ENCODE measurements at regions not wholly inside any gene's neighbourhood (a gene's known extent, or its start where the extent isn't known, plus 50 kb on each side); places are given as distances from the start of the nearest gene placed in this dataset.

GRCh38 chr1:81551946-81552345 lies 248.8 kb upstream of the ADGRL2 start:
- H3K27ac ChIP-seq, result no peak overlapping the region; the same call in 1 of the 2 replicates
- no peak for TF ChIP-seq CTCF (conservative IDR thresholded peaks at IDR 0.05)

- no peak for TF ChIP-seq CTCF (conservative IDR thresholded peaks at IDR 0.05)
- no peak overlapping the region for H3K27ac ChIP-seq
These were observed 250.0 kb upstream of the ADGRL2 start for GRCh38 chr1:81550753-81551152.

GRCh38 chr1:81549588-81550127 lies 251.1 kb upstream of the ADGRL2 start:
- no peak overlapping the region for H3K27ac ChIP-seq
- peak; percentile 80 for TF ChIP-seq CTCF (conservative IDR thresholded peaks at IDR 0.05)

- H3K27ac ChIP-seq, result no peak overlapping the region
These were observed 251.7 kb upstream of the ADGRL2 start for GRCh38 chr1:81548918-81549587.

GRCh38 chr1:81547912-81548303 lies 252.8 kb upstream of the ADGRL2 start:
- no peak overlapping the region for H3K27ac ChIP-seq
- TF ChIP-seq CTCF (conservative IDR thresholded peaks at IDR 0.05), result no peak

More at GRCh38 chr1:81548918-81549587, 251.7 kb upstream of the ADGRL2 start:
- no peak for TF ChIP-seq CTCF (conservative IDR thresholded peaks at IDR 0.05)

- TF ChIP-seq CTCF (conservative IDR thresholded peaks at IDR 0.05), result no peak
- no peak overlapping the region for H3K27ac ChIP-seq
These were observed 253.3 kb upstream of the ADGRL2 start for GRCh38 chr1:81547261-81547911.

GRCh38 chr1:81545734-81546133 lies 255.0 kb upstream of the ADGRL2 start:
- TF ChIP-seq CTCF (conservative IDR thresholded peaks at IDR 0.05), result no peak

More at GRCh38 chr1:81545734-81546133, 255.0 kb upstream of the ADGRL2 start:
- no peak overlapping the region for H3K27ac ChIP-seq
